Posterior cingulate gyrus (tissue), 11 donors: ENCODE measurements at regions not wholly inside any gene's neighbourhood (a gene's known extent, or its start where the extent isn't known, plus 50 kb on each side); places are given as distances from the start of the nearest gene placed in this dataset.

Source experiments
- DNase-seq, 10 donors: peaks; one replicate each; pipeline versions ENCODE4 v3.0.0 to v3.0.0-alpha.2; 2020 to 2021; ENCODE audit warnings: mixed read lengths in 3 of 10
- intact Hi-C: fragments of 100-400 bp; cut with DNase I; formaldehyde crosslinking; loops from one replicate; pipeline ENCODE4 v1.15.1; 2023

- intact Hi-C loops: no loop called here
- DNase-seq: no peak
Measured at GRCh38 chr7:124516911-124517310, 248.7 kb downstream of the GPR37 start.

- DNase-seq: no peak
- intact Hi-C loops: no loop called here
Measured at GRCh38 chr7:124515106-124515830, 250.3 kb downstream of the GPR37 start.

GRCh38 chr7:124514471-124514870 lies 251.1 kb downstream of the GPR37 start:
- no peak for DNase-seq
- intact Hi-C loops: no loop called here

GRCh38 chr7:124497176-124497575 lies 268.4 kb downstream of the GPR37 start:
- intact Hi-C loops: no loop called here
- DNase-seq: no peak

GRCh38 chr7:124489925-124490324 lies 275.7 kb downstream of the GPR37 start:
- intact Hi-C loops: no loop called here
- no peak for DNase-seq

- intact Hi-C loops: no loop called here
- DNase-seq: no peak
Measured at GRCh38 chr7:124489082-124489819, 276.3 kb downstream of the GPR37 start.

- DNase-seq: no peak
- intact Hi-C loops: no loop called here
Measured at GRCh38 chr7:124482229-124482628, 283.4 kb downstream of the GPR37 start.

- peak in 3 of 10 donors; percentile 46 to 80 (median 61) for DNase-seq
- intact Hi-C loops: no loop called here
Measured at GRCh38 chr7:124480821-124481290, 284.7 kb downstream of the GPR37 start.

GRCh38 chr7:124480036-124480820 lies 285.4 kb downstream of the GPR37 start:
- intact Hi-C loops: no loop called here
- DNase-seq: peak in 1 of 10 donors; percentile 66

- intact Hi-C loops: no loop called here
- DNase-seq: no peak
Measured at GRCh38 chr7:124462249-124462648, 303.3 kb downstream of the GPR37 start.

- intact Hi-C loops: no loop called here
- DNase-seq: no peak
Measured at GRCh38 chr7:124460555-124460954, 305.0 kb downstream of the GPR37 start.

GRCh38 chr7:124460056-124460450 lies 305.5 kb downstream of the GPR37 start:
- intact Hi-C loops: no loop called here
- no peak for DNase-seq

GRCh38 chr7:124459101-124460055 lies 306.2 kb downstream of the GPR37 start:
- intact Hi-C loops: no loop called here
- peak in 2 of 10 donors; percentile 16 to 79 for DNase-seq

GRCh38 chr7:124457841-124458240 lies 307.8 kb downstream of the GPR37 start:
- DNase-seq: no peak
- intact Hi-C loops: no loop called here

- intact Hi-C loops: no loop called here
- no peak for DNase-seq
Measured at GRCh38 chr7:124456286-124456685, 309.3 kb downstream of the GPR37 start.

- DNase-seq: no peak
- intact Hi-C loops: no loop called here
Measured at GRCh38 chr7:124452186-124452585, 313.4 kb downstream of the GPR37 start.

GRCh38 chr7:124449896-124450295 lies 315.7 kb downstream of the GPR37 start:
- DNase-seq: no peak
- intact Hi-C loops: no loop called here

- intact Hi-C loops: no loop called here
- DNase-seq: no peak
Measured at GRCh38 chr7:124444696-124445480, 320.7 kb downstream of the GPR37 start.

GRCh38 chr7:124443762-124444161 lies 321.8 kb downstream of the GPR37 start:
- no peak for DNase-seq
- intact Hi-C loops: no loop called here
